ENCODE measurements at regions not wholly inside any gene's neighbourhood (a gene's known extent, or its start where the extent isn't known, plus 50 kb on each side); places are given as distances from the start of the nearest gene placed in this dataset.
A peak's percentile ranks its signal among the peaks of the same experiment; 100 is the strongest.
"Not testable (repeated sequence)": the region's sequence is repeated elsewhere in the genome, so short reads cannot be mapped to it uniquely, and the experiment has no call there.

GRCh38 chr6:151690303-151690702 lies 117.2 kb upstream of the ESR1 start:
- peak; percentile 20 to 62 for DNase-seq (ENCODE audit: low read depth in 2 of 2)
- peak overlapping the region in 1 of 2 donors; percentile 31 for H3K4me3 ChIP-seq (replicated peaks in 1 of 2; ENCODE audit: low read depth in 2 of 2, low read length in 2 of 2)

GRCh38 chr6:151690768-151691562 lies 116.5 kb upstream of the ESR1 start:
- peak; percentile 31 to 72 for DNase-seq (ENCODE audit: low read depth in 2 of 2)
- TF ChIP-seq CTCF (IDR thresholded peaks at IDR 0.05; ENCODE audit: low read depth, low read length), result no peak
- H3K4me3 ChIP-seq (replicated peaks in 1 of 2; ENCODE audit: low read depth in 2 of 2, low read length in 2 of 2), result peak overlapping the region in 1 of 2 donors; percentile 31

More at GRCh38 chr6:151690303-151690702, 117.2 kb upstream of the ESR1 start:
- no peak for TF ChIP-seq CTCF (IDR thresholded peaks at IDR 0.05; ENCODE audit: low read depth, low read length)

- no peak overlapping the region for H3K4me3 ChIP-seq (replicated peaks in 1 of 2; ENCODE audit: low read depth in 2 of 2, low read length in 2 of 2)
- peak in 1 of 2 donors; percentile 10 for DNase-seq (ENCODE audit: low read depth in 2 of 2)
- TF ChIP-seq CTCF (IDR thresholded peaks at IDR 0.05; ENCODE audit: low read depth, low read length), result no peak
Observed at GRCh38 chr6:151692216-151692615, 115.3 kb upstream of the ESR1 start.

- TF ChIP-seq CTCF (IDR thresholded peaks at IDR 0.05; ENCODE audit: low read depth, low read length), result no peak
- H3K4me3 ChIP-seq (replicated peaks in 1 of 2; ENCODE audit: low read depth in 2 of 2, low read length in 2 of 2), result no peak overlapping the region
- DNase-seq (ENCODE audit: low read depth in 2 of 2), result no peak
Observed at GRCh38 chr6:151693366-151693765, 114.1 kb upstream of the ESR1 start.

GRCh38 chr6:151695156-151695555 lies 112.3 kb upstream of the ESR1 start:
- no peak for TF ChIP-seq CTCF (IDR thresholded peaks at IDR 0.05; ENCODE audit: low read depth, low read length)
- no peak overlapping the region for H3K4me3 ChIP-seq (replicated peaks in 1 of 2; ENCODE audit: low read depth in 2 of 2, low read length in 2 of 2)
- DNase-seq (ENCODE audit: low read depth in 2 of 2), result no peak

GRCh38 chr6:151696302-151696701 lies 111.2 kb upstream of the ESR1 start:
- DNase-seq (ENCODE audit: low read depth in 2 of 2); H3K4me3 ChIP-seq (replicated peaks in 1 of 2; ENCODE audit: low read depth in 2 of 2, low read length in 2 of 2): not testable (repeated sequence)

- no peak overlapping the region for H3K4me3 ChIP-seq (replicated peaks in 1 of 2; ENCODE audit: low read depth in 2 of 2, low read length in 2 of 2)
- TF ChIP-seq CTCF (IDR thresholded peaks at IDR 0.05; ENCODE audit: low read depth, low read length), result no peak
Observed at GRCh38 chr6:151698931-151699700, 108.4 kb upstream of the ESR1 start.

More at GRCh38 chr6:151698931-151699700, 108.4 kb upstream of the ESR1 start:
- DNase-seq (ENCODE audit: low read depth in 2 of 2), result no peak
